HEK293 (cell line): ENCODE measurements at regions not wholly inside any gene's neighbourhood (a gene's known extent, or its start where the extent isn't known, plus 50 kb on each side); places are given as distances from the start of the nearest gene placed in this dataset.

Experiments
- CTCF ChIA-PET: fragments of 350-600 bp; formaldehyde crosslinking; extraction: SDS; loops from one replicate; lab custom pipeline; 2021; ENCODE audit warnings: antibody characterized with exemption; lab: Yijun Ruan, JAX
- POLR2A ChIA-PET: fragments of 300-600 bp; formaldehyde crosslinking; extraction: SDS; loops from one replicate; lab custom pipeline; 2020; ENCODE audit warnings: antibody characterized with exemption, inconsistent platforms; lab: Yijun Ruan, JAX
- H3K27ac ChIP-seq: fragments of 200-500 bp; sonication (Bioruptor generic); 2 replicates; pipeline ENCODE4 v1.5.1; 2014; ENCODE audit warnings: low read depth, low read length, control low read depth, inconsistent platforms; ENCODE audit errors: extremely low read depth
- H3K36me3 ChIP-seq, 2 experiments: fragments of 200-500 bp in 1 of 2; sonication (Bioruptor generic) in 1 of 2; 1 replicate in 1 of 2; 2 replicates in 1 of 2; pipeline ENCODE4 v1.5.1; 2014 to 2017; ENCODE audit warnings: inconsistent platforms in 2 of 2, low read length in 2 of 2; ENCODE audit not compliant: control insufficient read depth in 2 of 2, insufficient read depth in 1 of 2
- H3K4me1 ChIP-seq: fragments of 200-500 bp; sonication (Bioruptor generic); 2 replicates; pipeline ENCODE4 v1.5.1; 2014; ENCODE audit warnings: mild to moderate bottlenecking, low read length, inconsistent platforms; ENCODE audit not compliant: control insufficient read depth, insufficient read depth
- H3K4me3 ChIP-seq: 2 replicates; pipeline ENCODE4 v1.5.1; 2011; ENCODE audit warnings: low read depth, mild to moderate bottlenecking, control low read depth, low read length, moderate library complexity
- H3K9me3 ChIP-seq: fragments of 200-500 bp; sonication (Bioruptor generic); 2 replicates; pipeline ENCODE4 v1.5.1; 2014; ENCODE audit warnings: low read depth, low read length, inconsistent platforms; ENCODE audit not compliant: control insufficient read depth, insufficient read depth
- BCL11B ChIP-seq: fragments of 450-650 bp; formaldehyde crosslinking; IDR thresholded peaks from 2 replicates; pipeline ENCODE4 v1.5.1; 2016; ENCODE audit warnings: low read depth, missing biosample characterization, missing genetic modification characterization
- KLF8 ChIP-seq: fragments of 450-650 bp; formaldehyde crosslinking; IDR thresholded peaks from 2 replicates; pipeline ENCODE4 v1.5.1; 2016; ENCODE audit warnings: missing biosample characterization, missing genetic modification characterization
- WT1 ChIP-seq: fragments of 450-650 bp; formaldehyde crosslinking; IDR thresholded peaks from 2 replicates; pipeline ENCODE4 v1.5.1; 2016; ENCODE audit warnings: missing biosample characterization, missing genetic modification characterization
- YY2 ChIP-seq: fragments of 450-650 bp; formaldehyde crosslinking; IDR thresholded peaks from 2 replicates; pipeline ENCODE4 v1.5.1; 2016; ENCODE audit warnings: missing biosample characterization, missing genetic modification characterization
- ZBTB48 ChIP-seq: fragments of 450-650 bp; formaldehyde crosslinking; IDR thresholded peaks from 2 replicates; pipeline ENCODE4 v1.5.1; 2016; ENCODE audit warnings: missing biosample characterization, missing genetic modification characterization
- ZBTB8A ChIP-seq: fragments of 450-650 bp; formaldehyde crosslinking; IDR thresholded peaks from 2 replicates; pipeline ENCODE4 v1.5.1; 2016; ENCODE audit warnings: missing biosample characterization, missing genetic modification characterization
- ZNF214 ChIP-seq: fragments of 450-650 bp; formaldehyde crosslinking; IDR thresholded peaks from 2 replicates; pipeline ENCODE4 v1.5.1; 2017; ENCODE audit warnings: missing biosample characterization, mild to moderate bottlenecking, missing genetic modification characterization, borderline replicate concordance
- ZNF311 ChIP-seq: fragments of 450-650 bp; formaldehyde crosslinking; IDR thresholded peaks from 2 replicates; pipeline ENCODE4 v1.5.1; 2017; ENCODE audit warnings: missing biosample characterization, missing genetic modification characterization, borderline replicate concordance
- ZNF324 ChIP-seq: fragments of 450-650 bp; formaldehyde crosslinking; IDR thresholded peaks from 2 replicates; pipeline ENCODE4 v1.5.1; 2016; ENCODE audit warnings: missing biosample characterization, missing genetic modification characterization
- ZNF341 ChIP-seq: fragments of 450-650 bp; formaldehyde crosslinking; IDR thresholded peaks from 2 replicates; pipeline ENCODE4; 2016; ENCODE audit warnings: low read depth, missing biosample characterization, missing genetic modification characterization
- ZNF707 ChIP-seq: fragments of 450-650 bp; formaldehyde crosslinking; IDR thresholded peaks from 2 replicates; pipeline ENCODE4 v1.5.1; 2016; ENCODE audit warnings: missing biosample characterization, missing genetic modification characterization
- ZSCAN23 ChIP-seq: fragments of 450-650 bp; formaldehyde crosslinking; IDR thresholded peaks from 2 replicates; pipeline ENCODE4 v1.5.1; 2016; ENCODE audit warnings: missing biosample characterization, missing genetic modification characterization
- ZSCAN30 ChIP-seq: fragments of 450-650 bp; IDR thresholded peaks from 2 replicates; pipeline ENCODE4 v1.5.1; 2018; ENCODE audit warnings: missing biosample characterization, mild to moderate bottlenecking, missing genetic modification characterization, moderate library complexity
- TF ChIP-seq, protein P1 (sequence below): fragments of 450-650 bp; formaldehyde crosslinking; IDR thresholded peaks from 2 replicates; pipeline ENCODE4 v1.5.1; 2016; ENCODE audit warnings: missing biosample characterization, missing genetic modification characterization, low read depth
- TF ChIP-seq, protein P2 (sequence below): fragments of 450-650 bp; formaldehyde crosslinking; IDR thresholded peaks from 2 replicates; pipeline ENCODE4 v1.5.1; 2016; ENCODE audit warnings: missing biosample characterization, missing genetic modification characterization
- TF ChIP-seq, protein P3 (sequence below): fragments of 450-650 bp; formaldehyde crosslinking; IDR thresholded peaks from 2 replicates; pipeline ENCODE4 v1.5.1; 2016; ENCODE audit warnings: missing biosample characterization, missing genetic modification characterization
- TF ChIP-seq, protein P4 (sequence below): fragments of 450-650 bp; formaldehyde crosslinking; IDR thresholded peaks from 2 replicates; pipeline ENCODE4 v1.5.1; 2016; ENCODE audit warnings: missing biosample characterization, missing genetic modification characterization
- TF ChIP-seq, protein P5 (sequence below): fragments of 450-650 bp; formaldehyde crosslinking; IDR thresholded peaks from 2 replicates; pipeline ENCODE4 v1.5.1; 2017; ENCODE audit warnings: missing biosample characterization, missing genetic modification characterization
- TF ChIP-seq, protein P6 (sequence below): fragments of 450-650 bp; formaldehyde crosslinking; IDR thresholded peaks from 2 replicates; pipeline ENCODE4 v1.5.0; 2017; ENCODE audit warnings: missing biosample characterization, missing genetic modification characterization, borderline replicate concordance
- TF ChIP-seq, protein P7 (sequence below): sonication (generic); formaldehyde crosslinking; IDR thresholded peaks from 2 replicates; pipeline ENCODE4 v1.8.1; 2022; ENCODE audit warnings: mild to moderate bottlenecking, moderate library complexity, missing genetic modification reagents

DNA sequence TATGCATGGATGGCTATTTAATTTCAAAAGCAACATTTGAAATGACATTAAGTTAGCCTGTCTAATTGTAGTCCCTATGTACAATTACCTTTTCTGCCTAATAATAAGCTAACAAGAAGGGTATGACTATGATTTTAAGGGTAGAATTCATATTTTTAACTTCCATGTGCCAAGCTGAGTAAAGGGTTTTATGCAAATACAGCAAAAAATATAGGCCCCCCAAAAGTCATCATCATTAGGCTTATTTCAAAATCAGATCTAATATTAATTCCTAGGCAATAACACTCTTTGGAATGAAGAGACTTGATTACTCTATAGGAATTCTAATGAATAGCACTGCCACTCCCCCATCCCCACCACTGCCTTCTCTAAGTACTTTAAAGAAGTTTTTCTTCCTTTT, 155.9 kb upstream of the DYNLRB2 start:
- CTCF ChIA-PET = no interaction called here
- Histone ChIP-seq H3K27ac (no peak overlapping the region), H3K4me3 (no peak overlapping the region), H3K36me3 (no peaks in the 10 kb centered on the region), H3K9me3 (no peaks in the 10 kb centered on the region), H3K4me1 (no peaks in the 10 kb centered on the region)
- POLR2A ChIA-PET = no interaction called here
- TF ChIP-seq, protein P1, sequence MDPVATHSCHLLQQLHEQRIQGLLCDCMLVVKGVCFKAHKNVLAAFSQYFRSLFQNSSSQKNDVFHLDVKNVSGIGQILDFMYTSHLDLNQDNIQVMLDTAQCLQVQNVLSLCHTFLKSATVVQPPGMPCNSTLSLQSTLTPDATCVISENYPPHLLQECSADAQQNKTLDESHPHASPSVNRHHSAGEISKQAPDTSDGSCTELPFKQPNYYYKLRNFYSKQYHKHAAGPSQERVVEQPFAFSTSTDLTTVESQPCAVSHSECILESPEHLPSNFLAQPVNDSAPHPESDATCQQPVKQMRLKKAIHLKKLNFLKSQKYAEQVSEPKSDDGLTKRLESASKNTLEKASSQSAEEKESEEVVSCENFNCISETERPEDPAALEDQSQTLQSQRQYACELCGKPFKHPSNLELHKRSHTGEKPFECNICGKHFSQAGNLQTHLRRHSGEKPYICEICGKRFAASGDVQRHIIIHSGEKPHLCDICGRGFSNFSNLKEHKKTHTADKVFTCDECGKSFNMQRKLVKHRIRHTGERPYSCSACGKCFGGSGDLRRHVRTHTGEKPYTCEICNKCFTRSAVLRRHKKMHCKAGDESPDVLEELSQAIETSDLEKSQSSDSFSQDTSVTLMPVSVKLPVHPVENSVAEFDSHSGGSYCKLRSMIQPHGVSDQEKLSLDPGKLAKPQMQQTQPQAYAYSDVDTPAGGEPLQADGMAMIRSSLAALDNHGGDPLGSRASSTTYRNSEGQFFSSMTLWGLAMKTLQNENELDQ (tag by site-specific recombination) = no peak
- TF ChIP-seq ZNF311 (tag by site-specific recombination) (no peak), BCL11B (tag by site-specific recombination) (no peak), ZNF214 (tag by site-specific recombination) (no peak), KLF8 (tag by site-specific recombination) (no peak), ZNF707 (tag by site-specific recombination) (no peak), ZBTB8A (tag by site-specific recombination) (no peak), ZSCAN23 (tag by site-specific recombination) (no peak), ZSCAN30 (no peak), WT1 (tag by site-specific recombination) (no peak), YY2 (no peak), ZNF341 (no peak), ZBTB48 (no peak), ZNF324 (tag by site-specific recombination) (no peak)
- TF ChIP-seq, protein P2, sequence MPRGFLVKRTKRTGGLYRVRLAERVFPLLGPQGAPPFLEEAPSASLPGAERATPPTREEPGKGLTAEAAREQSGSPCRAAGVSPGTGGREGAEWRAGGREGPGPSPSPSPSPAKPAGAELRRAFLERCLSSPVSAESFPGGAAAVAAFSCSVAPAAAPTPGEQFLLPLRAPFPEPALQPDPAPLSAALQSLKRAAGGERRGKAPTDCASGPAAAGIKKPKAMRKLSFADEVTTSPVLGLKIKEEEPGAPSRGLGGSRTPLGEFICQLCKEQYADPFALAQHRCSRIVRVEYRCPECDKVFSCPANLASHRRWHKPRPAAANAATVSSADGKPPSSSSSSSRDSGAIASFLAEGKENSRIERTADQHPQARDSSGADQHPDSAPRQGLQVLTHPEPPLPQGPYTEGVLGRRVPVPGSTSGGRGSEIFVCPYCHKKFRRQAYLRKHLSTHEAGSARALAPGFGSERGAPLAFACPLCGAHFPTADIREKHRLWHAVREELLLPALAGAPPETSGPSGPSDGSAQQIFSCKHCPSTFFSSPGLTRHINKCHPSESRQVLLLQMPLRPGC = no peak
- TF ChIP-seq, protein P3, sequence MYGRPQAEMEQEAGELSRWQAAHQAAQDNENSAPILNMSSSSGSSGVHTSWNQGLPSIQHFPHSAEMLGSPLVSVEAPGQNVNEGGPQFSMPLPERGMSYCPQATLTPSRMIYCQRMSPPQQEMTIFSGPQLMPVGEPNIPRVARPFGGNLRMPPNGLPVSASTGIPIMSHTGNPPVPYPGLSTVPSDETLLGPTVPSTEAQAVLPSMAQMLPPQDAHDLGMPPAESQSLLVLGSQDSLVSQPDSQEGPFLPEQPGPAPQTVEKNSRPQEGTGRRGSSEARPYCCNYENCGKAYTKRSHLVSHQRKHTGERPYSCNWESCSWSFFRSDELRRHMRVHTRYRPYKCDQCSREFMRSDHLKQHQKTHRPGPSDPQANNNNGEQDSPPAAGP (tag by site-specific recombination) = no peak
- TF ChIP-seq, protein P4, sequence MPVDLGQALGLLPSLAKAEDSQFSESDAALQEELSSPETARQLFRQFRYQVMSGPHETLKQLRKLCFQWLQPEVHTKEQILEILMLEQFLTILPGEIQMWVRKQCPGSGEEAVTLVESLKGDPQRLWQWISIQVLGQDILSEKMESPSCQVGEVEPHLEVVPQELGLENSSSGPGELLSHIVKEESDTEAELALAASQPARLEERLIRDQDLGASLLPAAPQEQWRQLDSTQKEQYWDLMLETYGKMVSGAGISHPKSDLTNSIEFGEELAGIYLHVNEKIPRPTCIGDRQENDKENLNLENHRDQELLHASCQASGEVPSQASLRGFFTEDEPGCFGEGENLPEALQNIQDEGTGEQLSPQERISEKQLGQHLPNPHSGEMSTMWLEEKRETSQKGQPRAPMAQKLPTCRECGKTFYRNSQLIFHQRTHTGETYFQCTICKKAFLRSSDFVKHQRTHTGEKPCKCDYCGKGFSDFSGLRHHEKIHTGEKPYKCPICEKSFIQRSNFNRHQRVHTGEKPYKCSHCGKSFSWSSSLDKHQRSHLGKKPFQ = no peak
- TF ChIP-seq, protein P5, sequence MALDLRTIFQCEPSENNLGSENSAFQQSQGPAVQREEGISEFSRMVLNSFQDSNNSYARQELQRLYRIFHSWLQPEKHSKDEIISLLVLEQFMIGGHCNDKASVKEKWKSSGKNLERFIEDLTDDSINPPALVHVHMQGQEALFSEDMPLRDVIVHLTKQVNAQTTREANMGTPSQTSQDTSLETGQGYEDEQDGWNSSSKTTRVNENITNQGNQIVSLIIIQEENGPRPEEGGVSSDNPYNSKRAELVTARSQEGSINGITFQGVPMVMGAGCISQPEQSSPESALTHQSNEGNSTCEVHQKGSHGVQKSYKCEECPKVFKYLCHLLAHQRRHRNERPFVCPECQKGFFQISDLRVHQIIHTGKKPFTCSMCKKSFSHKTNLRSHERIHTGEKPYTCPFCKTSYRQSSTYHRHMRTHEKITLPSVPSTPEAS = no peak
- TF ChIP-seq, protein P6, sequence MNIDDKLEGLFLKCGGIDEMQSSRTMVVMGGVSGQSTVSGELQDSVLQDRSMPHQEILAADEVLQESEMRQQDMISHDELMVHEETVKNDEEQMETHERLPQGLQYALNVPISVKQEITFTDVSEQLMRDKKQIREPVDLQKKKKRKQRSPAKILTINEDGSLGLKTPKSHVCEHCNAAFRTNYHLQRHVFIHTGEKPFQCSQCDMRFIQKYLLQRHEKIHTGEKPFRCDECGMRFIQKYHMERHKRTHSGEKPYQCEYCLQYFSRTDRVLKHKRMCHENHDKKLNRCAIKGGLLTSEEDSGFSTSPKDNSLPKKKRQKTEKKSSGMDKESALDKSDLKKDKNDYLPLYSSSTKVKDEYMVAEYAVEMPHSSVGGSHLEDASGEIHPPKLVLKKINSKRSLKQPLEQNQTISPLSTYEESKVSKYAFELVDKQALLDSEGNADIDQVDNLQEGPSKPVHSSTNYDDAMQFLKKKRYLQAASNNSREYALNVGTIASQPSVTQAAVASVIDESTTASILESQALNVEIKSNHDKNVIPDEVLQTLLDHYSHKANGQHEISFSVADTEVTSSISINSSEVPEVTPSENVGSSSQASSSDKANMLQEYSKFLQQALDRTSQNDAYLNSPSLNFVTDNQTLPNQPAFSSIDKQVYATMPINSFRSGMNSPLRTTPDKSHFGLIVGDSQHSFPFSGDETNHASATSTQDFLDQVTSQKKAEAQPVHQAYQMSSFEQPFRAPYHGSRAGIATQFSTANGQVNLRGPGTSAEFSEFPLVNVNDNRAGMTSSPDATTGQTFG (tag by site-specific recombination) = no peak
- TF ChIP-seq, protein P7, sequence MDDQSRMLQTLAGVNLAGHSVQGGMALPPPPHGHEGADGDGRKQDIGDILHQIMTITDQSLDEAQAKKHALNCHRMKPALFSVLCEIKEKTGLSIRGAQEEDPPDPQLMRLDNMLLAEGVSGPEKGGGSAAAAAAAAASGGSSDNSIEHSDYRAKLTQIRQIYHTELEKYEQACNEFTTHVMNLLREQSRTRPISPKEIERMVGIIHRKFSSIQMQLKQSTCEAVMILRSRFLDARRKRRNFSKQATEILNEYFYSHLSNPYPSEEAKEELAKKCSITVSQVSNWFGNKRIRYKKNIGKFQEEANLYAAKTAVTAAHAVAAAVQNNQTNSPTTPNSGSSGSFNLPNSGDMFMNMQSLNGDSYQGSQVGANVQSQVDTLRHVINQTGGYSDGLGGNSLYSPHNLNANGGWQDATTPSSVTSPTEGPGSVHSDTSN (CRISPR knock-in tag) = no peak
